Progenitor cell of endocrine pancreas (in vitro differentiated cells): ENCODE measurements at regions not wholly inside any gene's neighbourhood (a gene's known extent, or its start where the extent isn't known, plus 50 kb on each side); places are given as distances from the start of the nearest gene placed in this dataset.

Experiments used
- DNase-seq: peaks from one replicate; pipeline ENCODE4 v3.0.0; 2021; ENCODE audit warnings: low spot score; ENCODE audit not compliant: unreplicated experiment
- H3K27ac Mint-ChIP-seq: 2 replicates; pipeline ENCODE4 v1.8.0; 2021; ENCODE audit warnings: mild to moderate bottlenecking, moderate library complexity, mixed read lengths
- H3K27me3 Mint-ChIP-seq: 2 replicates; pipeline ENCODE4 v1.8.0; 2021; ENCODE audit warnings: mixed read lengths
- H3K36me3 Mint-ChIP-seq: 2 replicates; pipeline ENCODE4 v1.8.0; 2022; ENCODE audit warnings: mixed read lengths; ENCODE audit not compliant: insufficient read depth
- H3K4me1 Mint-ChIP-seq: 2 replicates; pipeline ENCODE4 v1.8.0; 2021; ENCODE audit warnings: low read depth, mixed read lengths
- H3K4me3 Mint-ChIP-seq: 2 replicates; pipeline ENCODE4 v1.8.0; 2021; ENCODE audit warnings: low read depth, mild to moderate bottlenecking, moderate library complexity, mixed read lengths
- H3K9me3 Mint-ChIP-seq: 2 replicates; pipeline ENCODE4 v1.8.0; 2021; ENCODE audit warnings: low read depth, mixed read lengths
- CTCF ChIP-seq: fragments of 200-600 bp; sonication (generic); IDR thresholded peaks from one replicate; pipeline ENCODE4 v1.5.0; 2021; ENCODE audit warnings: antibody characterized with exemption, mild to moderate bottlenecking; ENCODE audit not compliant: unreplicated experiment

GRCh38 chr4:123880631-123881030 lies 484.0 kb downstream of the SPRY1 start:
- H3K27ac Mint-ChIP-seq: no peak overlapping the region
- H3K9me3 Mint-ChIP-seq: peaks cover 24% of the 10 kb centered on the region
- TF ChIP-seq CTCF: no peak

GRCh38 chr4:123884922-123885321 lies 488.3 kb downstream of the SPRY1 start:
- H3K9me3 Mint-ChIP-seq: peaks cover 16% of the 10 kb centered on the region
- peaks cover 2% of the 10 kb centered on the region for H3K4me1 Mint-ChIP-seq
- H3K4me3 Mint-ChIP-seq: no peak overlapping the region
- peaks cover 6% of the 10 kb centered on the region for H3K36me3 Mint-ChIP-seq
- DNase-seq: no peak
- H3K27me3 Mint-ChIP-seq: no peaks in the 10 kb centered on the region
- H3K27ac Mint-ChIP-seq: no peak overlapping the region
- no peak for TF ChIP-seq CTCF

More at GRCh38 chr4:123880631-123881030, 484.0 kb downstream of the SPRY1 start:
- no peak overlapping the region for H3K4me3 Mint-ChIP-seq
- peaks cover 7% of the 10 kb centered on the region for H3K4me1 Mint-ChIP-seq
- no peaks in the 10 kb centered on the region for H3K27me3 Mint-ChIP-seq
- peaks cover 7% of the 10 kb centered on the region for H3K36me3 Mint-ChIP-seq
- no peak for DNase-seq

GRCh38 chr4:123889507-123889906 lies 492.9 kb downstream of the SPRY1 start:
- TF ChIP-seq CTCF: no peak
- Mint-ChIP-seq H3K27me3 (no peaks in the 10 kb centered on the region), H3K27ac (no peak overlapping the region), H3K4me1 (peaks cover 7% of the 10 kb centered on the region), H3K36me3 (peaks cover 3% of the 10 kb centered on the region), H3K9me3 (peaks cover 7% of the 10 kb centered on the region), H3K4me3 (no peak overlapping the region)
- no peak for DNase-seq

- Mint-ChIP-seq H3K27me3 (no peaks in the 10 kb centered on the region), H3K27ac (no peak overlapping the region), H3K4me1 (peaks cover 7% of the 10 kb centered on the region), H3K36me3 (no peaks in the 10 kb centered on the region), H3K9me3 (no peaks in the 10 kb centered on the region), H3K4me3 (no peak overlapping the region)
- DNase-seq: no peak
- TF ChIP-seq CTCF: no peak
Observed at GRCh38 chr4:123890889-123891288, 494.3 kb downstream of the SPRY1 start.

GRCh38 chr4:123891881-123892280 lies 495.3 kb downstream of the SPRY1 start:
- H3K36me3 Mint-ChIP-seq: no peaks in the 10 kb centered on the region
- no peak overlapping the region for H3K4me3 Mint-ChIP-seq
- no peaks in the 10 kb centered on the region for H3K9me3 Mint-ChIP-seq
- H3K4me1 Mint-ChIP-seq: peaks cover 7% of the 10 kb centered on the region
- no peaks in the 10 kb centered on the region for H3K27me3 Mint-ChIP-seq
- TF ChIP-seq CTCF: no peak
- H3K27ac Mint-ChIP-seq: no peak overlapping the region
- DNase-seq: no peak
